Fibroblast of villous mesenchyme (primary cell): ENCODE measurements at regions not wholly inside any gene's neighbourhood (a gene's known extent, or its start where the extent isn't known, plus 50 kb on each side); places are given as distances from the start of the nearest gene placed in this dataset.

Experiments used
- DNase-seq: peaks from one replicate; pipeline ENCODE4 v3.0.0-alpha.2; 2010; ENCODE audit warnings: low read depth
- H3K4me3 ChIP-seq: 2 replicates; pipeline ENCODE4 v1.5.1; 2011; ENCODE audit warnings: low read depth, mild to moderate bottlenecking, low read length
- CTCF ChIP-seq: IDR thresholded peaks from 2 replicates; pipeline ENCODE4 v1.5.1; 2012; ENCODE audit warnings: low read depth, mild to moderate bottlenecking, low read length; ENCODE audit not compliant: insufficient read depth

GRCh38 chrX:69216446-69216845, 51.2 kb upstream of the PJA1 start:
- DNase-seq = no peak
- no peak for TF ChIP-seq CTCF
- no peak overlapping the region for H3K4me3 ChIP-seq

GRCh38 chrX:69215161-69215875, 50.1 kb upstream of the PJA1 start:
- H3K4me3 ChIP-seq = no peak overlapping the region
- no peak for TF ChIP-seq CTCF
- no peak for DNase-seq
